GM21529 (cell line): ENCODE measurements at regions not wholly inside any gene's neighbourhood (a gene's known extent, or its start where the extent isn't known, plus 50 kb on each side); places are given as distances from the start of the nearest gene placed in this dataset.
A peak's percentile ranks its signal among the peaks of the same experiment; 100 is the strongest.

Source experiments
- ATAC-seq: cut with Tn5 transposase; IDR thresholded peaks from one replicate; pipeline ENCODE4 v1.9.1; 2021; ENCODE audit not compliant: unreplicated experiment

GRCh38 chr4:104881136-104881886 is 265.4 kb upstream of the TET2 start:
- ATAC-seq = no peak

- ATAC-seq = no peak
Measured at GRCh38 chr4:104890598-104891275, 255.9 kb upstream of the TET2 start.

GRCh38 chr4:104896660-104897645 is 249.7 kb upstream of the TET2 start:
- ATAC-seq = peak; percentile 77

- no peak for ATAC-seq
Measured at GRCh38 chr4:104899863-104900262, 246.8 kb upstream of the TET2 start.

GRCh38 chr4:104901438-104901837 is 245.2 kb upstream of the TET2 start:
- ATAC-seq = no peak

GRCh38 chr4:104901961-104902605 is 244.6 kb upstream of the TET2 start:
- ATAC-seq = no peak

- ATAC-seq = no peak
Measured at GRCh38 chr4:104905065-104905464, 241.6 kb upstream of the TET2 start.

- ATAC-seq = no peak
Measured at GRCh38 chr4:104905546-104905945, 241.1 kb upstream of the TET2 start.

- ATAC-seq = no peak
Measured at GRCh38 chr4:104906276-104906675, 240.4 kb upstream of the TET2 start.

- ATAC-seq = no peak
Measured at GRCh38 chr4:104907074-104907649, 239.5 kb upstream of the TET2 start.

- no peak for ATAC-seq
Measured at GRCh38 chr4:104907991-104908390, 238.7 kb upstream of the TET2 start.

- no peak for ATAC-seq
Measured at GRCh38 chr4:104909376-104909775, 237.3 kb upstream of the TET2 start.

- ATAC-seq = no peak
Measured at GRCh38 chr4:104912518-104912917, 234.2 kb upstream of the TET2 start.

- ATAC-seq = no peak
Measured at GRCh38 chr4:104915373-104915772, 231.3 kb upstream of the TET2 start.

- ATAC-seq = no peak
Measured at GRCh38 chr4:104915864-104916263, 230.8 kb upstream of the TET2 start.

- no peak for ATAC-seq
Measured at GRCh38 chr4:104919406-104919805, 227.3 kb upstream of the TET2 start.

- ATAC-seq = peak; percentile 17
Measured at GRCh38 chr4:104930298-104930697, 216.4 kb upstream of the TET2 start.

GRCh38 chr4:104930745-104931736 is 215.6 kb upstream of the TET2 start:
- peak; percentile 72 for ATAC-seq

GRCh38 chr4:104938624-104939023 is 208.1 kb upstream of the TET2 start:
- ATAC-seq = no peak
